SK-N-SH treated with all-trans-retinoic acid at 6 μM for 48 hours (cell line): ENCODE measurements at regions not wholly inside any gene's neighbourhood (a gene's known extent, or its start where the extent isn't known, plus 50 kb on each side); places are given as distances from the start of the nearest gene placed in this dataset.
A peak's percentile ranks its signal among the peaks of the same experiment; 100 is the strongest.

Experiments used
- ATAC-seq: fragments of 200-7000 bp; cut with Tn5 transposase; 3 replicates; pipeline ENCODE4 v1.9.1; 2020; ENCODE audit warnings: mild to moderate bottlenecking, moderate library complexity
- BACH2 ChIP-seq: fragments of 250-450 bp; sonication (Bioruptor Pico); IDR thresholded peaks from 2 replicates; pipeline ENCODE4 v1.9.0; 2021; ENCODE audit warnings: mild to moderate bottlenecking, borderline replicate concordance
- ESRRG ChIP-seq: fragments of 250-450 bp; sonication (Bioruptor Pico); IDR thresholded peaks from 2 replicates; pipeline ENCODE4 v1.6.1; 2021; ENCODE audit warnings: mild to moderate bottlenecking
- GLIS3 ChIP-seq: fragments of 250-450 bp; sonication (Bioruptor Pico); IDR thresholded peaks from 2 replicates; pipeline ENCODE4 v1.5.0; 2020; ENCODE audit warnings: mild to moderate bottlenecking, moderate library complexity
- OSR1 ChIP-seq: fragments of 250-450 bp; sonication (Bioruptor Pico); IDR thresholded peaks from 2 replicates; pipeline ENCODE4 v1.8.0; 2022; ENCODE audit warnings: moderate library complexity, mild to moderate bottlenecking, inconsistent platforms
- PPARA ChIP-seq: fragments of 250-450 bp; sonication (Bioruptor Pico); IDR thresholded peaks from 2 replicates; pipeline ENCODE4 v1.5.0; 2020; ENCODE audit warnings: mild to moderate bottlenecking, borderline replicate concordance
- RARB ChIP-seq: fragments of 250-450 bp; sonication (Bioruptor Pico); IDR thresholded peaks from 2 replicates; pipeline ENCODE4 v1.8.0; 2021; ENCODE audit warnings: mild to moderate bottlenecking, moderate library complexity
- TCF4 ChIP-seq: fragments of 250-450 bp; sonication (Bioruptor Pico); IDR thresholded peaks from 2 replicates; pipeline ENCODE4 v1.8.0; 2021; ENCODE audit warnings: mild to moderate bottlenecking, moderate library complexity, borderline replicate concordance
- TOX ChIP-seq: fragments of 250-450 bp; sonication (Bioruptor Pico); IDR thresholded peaks from 2 replicates; pipeline ENCODE4 v1.8.0; 2021; ENCODE audit warnings: mild to moderate bottlenecking, moderate library complexity, borderline replicate concordance
- ZC3H10 ChIP-seq: fragments of 250-450 bp; sonication (Bioruptor Pico); IDR thresholded peaks from 2 replicates; pipeline ENCODE4 v1.5.1; 2021; ENCODE audit warnings: mild to moderate bottlenecking, moderate library complexity
- ZFP3 ChIP-seq: fragments of 250-450 bp; sonication (Bioruptor Pico); IDR thresholded peaks from 2 replicates; pipeline ENCODE4 v1.5.0; 2020; ENCODE audit warnings: mild to moderate bottlenecking, moderate library complexity
- ZFP30 ChIP-seq: fragments of 450-650 bp; formaldehyde crosslinking; IDR thresholded peaks from 2 replicates; pipeline ENCODE4 v1.5.0; 2022; ENCODE audit warnings: mild to moderate bottlenecking, moderate library complexity
- ZNF565 ChIP-seq: fragments of 450-650 bp; formaldehyde crosslinking; conservative IDR thresholded peaks from 2 replicates; pipeline ENCODE4 v1.5.0; 2020; ENCODE audit warnings: low read depth, mild to moderate bottlenecking, moderate library complexity
- ZNF70 ChIP-seq: fragments of 450-650 bp; formaldehyde crosslinking; IDR thresholded peaks from 2 replicates; pipeline ENCODE4 v1.5.0; 2020; ENCODE audit warnings: mild to moderate bottlenecking, moderate library complexity
- ZNF8 ChIP-seq: fragments of 450-650 bp; formaldehyde crosslinking; IDR thresholded peaks from 2 replicates; pipeline ENCODE4 v1.5.0; 2020; ENCODE audit warnings: mild to moderate bottlenecking, moderate library complexity
- TF ChIP-seq, protein P1 (sequence below): fragments of 250-450 bp; sonication (Bioruptor Pico); IDR thresholded peaks from 2 replicates; pipeline ENCODE4 v1.8.0; 2020; ENCODE audit warnings: mild to moderate bottlenecking, moderate library complexity, borderline replicate concordance
- TF ChIP-seq, protein P2 (sequence below): fragments of 250-450 bp; sonication (Bioruptor Pico); IDR thresholded peaks from 2 replicates; pipeline ENCODE4 v1.5.1; 2021; ENCODE audit warnings: mild to moderate bottlenecking, moderate library complexity
- TF ChIP-seq, protein P3 (sequence below): fragments of 250-450 bp; sonication (Bioruptor Pico); IDR thresholded peaks from 2 replicates; pipeline ENCODE4 v1.5.0; 2020; ENCODE audit warnings: mild to moderate bottlenecking, moderate library complexity
- TF ChIP-seq, protein P4 (sequence below): fragments of 250-450 bp; sonication (Bioruptor Pico); IDR thresholded peaks from 2 replicates; pipeline ENCODE4 v1.8.0; 2021; ENCODE audit warnings: low read depth, mild to moderate bottlenecking, moderate library complexity, borderline replicate concordance
- TF ChIP-seq, protein P5 (sequence below): fragments of 250-450 bp; sonication (Bioruptor Pico); IDR thresholded peaks from 2 replicates; pipeline ENCODE4 v1.5.1; 2020; ENCODE audit warnings: low read depth, mild to moderate bottlenecking, moderate library complexity

DNA sequence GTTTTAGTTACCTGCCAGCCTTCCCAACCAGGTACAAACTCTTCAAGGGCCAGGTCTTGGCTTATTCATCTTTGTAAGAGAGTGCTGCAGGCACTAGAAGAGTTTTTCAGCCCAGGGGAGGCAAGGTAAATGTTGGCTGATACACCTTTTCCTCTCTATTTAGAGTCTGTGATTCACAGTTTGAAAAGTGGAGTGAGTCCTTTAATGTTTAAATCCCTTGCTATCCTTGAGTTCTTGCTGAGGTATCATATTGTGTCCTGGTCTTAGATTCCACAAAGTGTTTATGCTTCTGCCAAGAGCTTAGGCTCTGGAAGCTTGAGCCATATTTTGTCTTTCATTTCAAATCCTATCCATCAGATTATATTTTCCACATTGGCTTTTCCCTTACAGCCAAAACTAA lies 52.8 kb upstream of the CITED2 start:
- TF ChIP-seq RARB (CRISPR knock-in tag) (no peak), BACH2 (no peak), PPARA (CRISPR knock-in tag) (no peak), OSR1 (no peak), ZNF70 (no peak), GLIS3 (CRISPR knock-in tag) (no peak), TOX (CRISPR knock-in tag) (no peak), ZNF565 (CRISPR knock-in tag) (no peak), ZFP30 (CRISPR knock-in tag) (no peak), ESRRG (CRISPR knock-in tag) (no peak), ZFP3 (no peak)
- TF ChIP-seq, protein P1, sequence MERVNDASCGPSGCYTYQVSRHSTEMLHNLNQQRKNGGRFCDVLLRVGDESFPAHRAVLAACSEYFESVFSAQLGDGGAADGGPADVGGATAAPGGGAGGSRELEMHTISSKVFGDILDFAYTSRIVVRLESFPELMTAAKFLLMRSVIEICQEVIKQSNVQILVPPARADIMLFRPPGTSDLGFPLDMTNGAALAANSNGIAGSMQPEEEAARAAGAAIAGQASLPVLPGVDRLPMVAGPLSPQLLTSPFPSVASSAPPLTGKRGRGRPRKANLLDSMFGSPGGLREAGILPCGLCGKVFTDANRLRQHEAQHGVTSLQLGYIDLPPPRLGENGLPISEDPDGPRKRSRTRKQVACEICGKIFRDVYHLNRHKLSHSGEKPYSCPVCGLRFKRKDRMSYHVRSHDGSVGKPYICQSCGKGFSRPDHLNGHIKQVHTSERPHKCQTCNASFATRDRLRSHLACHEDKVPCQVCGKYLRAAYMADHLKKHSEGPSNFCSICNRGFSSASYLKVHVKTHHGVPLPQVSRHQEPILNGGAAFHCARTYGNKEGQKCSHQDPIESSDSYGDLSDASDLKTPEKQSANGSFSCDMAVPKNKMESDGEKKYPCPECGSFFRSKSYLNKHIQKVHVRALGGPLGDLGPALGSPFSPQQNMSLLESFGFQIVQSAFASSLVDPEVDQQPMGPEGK (CRISPR knock-in tag): no peak
- TF ChIP-seq, protein P2, sequence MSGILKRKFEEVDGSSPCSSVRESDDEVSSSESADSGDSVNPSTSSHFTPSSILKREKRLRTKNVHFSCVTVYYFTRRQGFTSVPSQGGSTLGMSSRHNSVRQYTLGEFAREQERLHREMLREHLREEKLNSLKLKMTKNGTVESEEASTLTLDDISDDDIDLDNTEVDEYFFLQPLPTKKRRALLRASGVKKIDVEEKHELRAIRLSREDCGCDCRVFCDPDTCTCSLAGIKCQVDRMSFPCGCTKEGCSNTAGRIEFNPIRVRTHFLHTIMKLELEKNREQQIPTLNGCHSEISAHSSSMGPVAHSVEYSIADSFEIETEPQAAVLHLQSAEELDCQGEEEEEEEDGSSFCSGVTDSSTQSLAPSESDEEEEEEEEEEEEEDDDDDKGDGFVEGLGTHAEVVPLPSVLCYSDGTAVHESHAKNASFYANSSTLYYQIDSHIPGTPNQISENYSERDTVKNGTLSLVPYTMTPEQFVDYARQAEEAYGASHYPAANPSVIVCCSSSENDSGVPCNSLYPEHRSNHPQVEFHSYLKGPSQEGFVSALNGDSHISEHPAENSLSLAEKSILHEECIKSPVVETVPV: no peak
- TF ChIP-seq, protein P3, sequence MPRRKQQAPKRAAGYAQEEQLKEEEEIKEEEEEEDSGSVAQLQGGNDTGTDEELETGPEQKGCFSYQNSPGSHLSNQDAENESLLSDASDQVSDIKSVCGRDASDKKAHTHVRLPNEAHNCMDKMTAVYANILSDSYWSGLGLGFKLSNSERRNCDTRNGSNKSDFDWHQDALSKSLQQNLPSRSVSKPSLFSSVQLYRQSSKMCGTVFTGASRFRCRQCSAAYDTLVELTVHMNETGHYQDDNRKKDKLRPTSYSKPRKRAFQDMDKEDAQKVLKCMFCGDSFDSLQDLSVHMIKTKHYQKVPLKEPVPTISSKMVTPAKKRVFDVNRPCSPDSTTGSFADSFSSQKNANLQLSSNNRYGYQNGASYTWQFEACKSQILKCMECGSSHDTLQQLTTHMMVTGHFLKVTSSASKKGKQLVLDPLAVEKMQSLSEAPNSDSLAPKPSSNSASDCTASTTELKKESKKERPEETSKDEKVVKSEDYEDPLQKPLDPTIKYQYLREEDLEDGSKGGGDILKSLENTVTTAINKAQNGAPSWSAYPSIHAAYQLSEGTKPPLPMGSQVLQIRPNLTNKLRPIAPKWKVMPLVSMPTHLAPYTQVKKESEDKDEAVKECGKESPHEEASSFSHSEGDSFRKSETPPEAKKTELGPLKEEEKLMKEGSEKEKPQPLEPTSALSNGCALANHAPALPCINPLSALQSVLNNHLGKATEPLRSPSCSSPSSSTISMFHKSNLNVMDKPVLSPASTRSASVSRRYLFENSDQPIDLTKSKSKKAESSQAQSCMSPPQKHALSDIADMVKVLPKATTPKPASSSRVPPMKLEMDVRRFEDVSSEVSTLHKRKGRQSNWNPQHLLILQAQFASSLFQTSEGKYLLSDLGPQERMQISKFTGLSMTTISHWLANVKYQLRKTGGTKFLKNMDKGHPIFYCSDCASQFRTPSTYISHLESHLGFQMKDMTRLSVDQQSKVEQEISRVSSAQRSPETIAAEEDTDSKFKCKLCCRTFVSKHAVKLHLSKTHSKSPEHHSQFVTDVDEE (CRISPR knock-in tag): no peak
- TF ChIP-seq, protein P4, sequence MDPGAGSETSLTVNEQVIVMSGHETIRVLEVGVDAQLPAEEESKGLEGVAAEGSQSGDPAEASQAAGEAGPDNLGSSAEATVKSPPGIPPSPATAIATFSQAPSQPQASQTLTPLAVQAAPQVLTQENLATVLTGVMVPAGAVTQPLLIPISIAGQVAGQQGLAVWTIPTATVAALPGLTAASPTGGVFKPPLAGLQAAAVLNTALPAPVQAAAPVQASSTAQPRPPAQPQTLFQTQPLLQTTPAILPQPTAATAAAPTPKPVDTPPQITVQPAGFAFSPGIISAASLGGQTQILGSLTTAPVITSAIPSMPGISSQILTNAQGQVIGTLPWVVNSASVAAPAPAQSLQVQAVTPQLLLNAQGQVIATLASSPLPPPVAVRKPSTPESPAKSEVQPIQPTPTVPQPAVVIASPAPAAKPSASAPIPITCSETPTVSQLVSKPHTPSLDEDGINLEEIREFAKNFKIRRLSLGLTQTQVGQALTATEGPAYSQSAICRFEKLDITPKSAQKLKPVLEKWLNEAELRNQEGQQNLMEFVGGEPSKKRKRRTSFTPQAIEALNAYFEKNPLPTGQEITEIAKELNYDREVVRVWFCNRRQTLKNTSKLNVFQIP (CRISPR knock-in tag): no peak
- no peak for ATAC-seq

DNA sequence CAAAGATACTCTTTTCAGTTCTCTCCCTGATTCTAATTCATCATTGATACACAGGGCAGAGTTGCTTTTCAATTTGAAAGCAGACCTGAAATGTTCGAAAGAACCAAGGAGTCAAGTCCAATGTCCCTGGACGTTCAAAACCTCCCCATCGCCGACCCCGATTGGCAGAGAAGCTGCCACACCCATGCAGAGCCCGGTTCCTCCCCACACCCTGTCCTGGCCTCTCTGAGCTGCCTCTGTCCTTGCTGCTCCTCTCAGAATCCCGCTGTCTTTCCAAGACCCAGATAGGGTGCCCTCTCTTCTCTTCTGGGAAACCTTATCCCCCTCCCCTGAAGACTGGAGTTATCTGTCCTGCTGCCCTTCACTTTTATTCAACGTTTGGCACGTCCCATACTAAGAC lies 52.3 kb upstream of the CITED2 start:
- TF ChIP-seq PPARA (CRISPR knock-in tag) (no peak), GLIS3 (CRISPR knock-in tag) (no peak), ZNF565 (CRISPR knock-in tag) (no peak), ZFP30 (CRISPR knock-in tag) (no peak), ZFP3 (no peak)
- TF ChIP-seq, protein P1 (CRISPR knock-in tag): no peak
- 0 out of 3 replicates have a peak, but pooled peaks have one; percentile 26 for ATAC-seq

DNA sequence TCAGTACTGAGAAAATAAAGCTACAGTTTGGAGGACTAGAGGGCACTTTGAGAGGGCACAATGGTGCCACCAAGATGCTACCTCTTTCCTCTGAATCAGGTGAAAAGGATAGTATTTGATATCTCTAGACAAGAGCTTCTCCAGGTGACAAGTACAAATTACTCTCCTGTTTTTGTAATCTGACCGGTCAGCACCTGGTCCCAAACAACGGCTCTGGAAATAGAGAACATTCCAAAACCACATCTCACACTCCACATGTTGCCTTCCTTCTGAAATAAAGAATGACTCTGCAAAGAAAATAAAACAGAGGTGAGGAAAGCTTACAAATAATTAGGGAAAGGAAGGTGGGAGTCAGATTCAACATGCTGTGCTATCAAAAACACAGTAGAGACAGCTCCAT lies 51.3 kb upstream of the CITED2 start:
- no peak for ATAC-seq
- TF ChIP-seq ZFP3 (no peak), ESRRG (CRISPR knock-in tag) (no peak), ZC3H10 (CRISPR knock-in tag) (no peak), TCF4 (no peak), TOX (CRISPR knock-in tag) (no peak), ZNF8 (CRISPR knock-in tag) (no peak), ZNF70 (no peak)
- TF ChIP-seq, protein P5, sequence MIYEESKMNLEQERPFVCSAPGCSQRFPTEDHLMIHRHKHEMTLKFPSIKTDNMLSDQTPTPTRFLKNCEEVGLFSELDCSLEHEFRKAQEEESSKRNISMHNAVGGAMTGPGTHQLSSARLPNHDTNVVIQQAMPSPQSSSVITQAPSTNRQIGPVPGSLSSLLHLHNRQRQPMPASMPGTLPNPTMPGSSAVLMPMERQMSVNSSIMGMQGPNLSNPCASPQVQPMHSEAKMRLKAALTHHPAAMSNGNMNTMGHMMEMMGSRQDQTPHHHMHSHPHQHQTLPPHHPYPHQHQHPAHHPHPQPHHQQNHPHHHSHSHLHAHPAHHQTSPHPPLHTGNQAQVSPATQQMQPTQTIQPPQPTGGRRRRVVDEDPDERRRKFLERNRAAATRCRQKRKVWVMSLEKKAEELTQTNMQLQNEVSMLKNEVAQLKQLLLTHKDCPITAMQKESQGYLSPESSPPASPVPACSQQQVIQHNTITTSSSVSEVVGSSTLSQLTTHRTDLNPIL (CRISPR knock-in tag): no peak
- TF ChIP-seq, protein P1 (CRISPR knock-in tag): no peak
- TF ChIP-seq, all 23 proteins: peak for 0
